ENCODE measurements at regions not wholly inside any gene's neighbourhood (a gene's known extent, or its start where the extent isn't known, plus 50 kb on each side); places are given as distances from the start of the nearest gene placed in this dataset.
"Not testable (repeated sequence)": the region's sequence is repeated elsewhere in the genome, so short reads cannot be mapped to it uniquely, and the experiment has no call there.

DNA sequence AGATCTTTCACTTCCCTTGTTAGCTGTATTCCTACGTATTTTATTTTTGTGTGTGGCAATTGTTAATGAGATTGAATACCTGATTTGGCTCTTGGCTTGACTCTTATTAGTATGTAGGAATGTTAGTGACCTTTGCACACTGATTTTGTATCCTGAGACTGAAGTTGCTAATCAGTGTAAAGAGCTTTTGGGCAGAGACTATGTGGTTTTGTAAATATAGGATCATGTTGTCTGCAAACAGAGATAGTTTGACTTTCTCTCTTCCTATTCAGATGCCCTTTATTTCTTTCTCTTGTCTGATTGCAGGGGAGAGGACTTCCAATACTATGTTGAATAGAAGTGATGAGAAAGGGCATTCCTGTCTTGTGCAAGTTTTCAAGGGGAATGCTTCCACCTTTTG is 160.3 kb upstream of the PCDH20 start:
- FAIRE-seq (no peak), DNase-seq (ENCODE audit: insufficient read length, low spot score) (no peak)

DNA sequence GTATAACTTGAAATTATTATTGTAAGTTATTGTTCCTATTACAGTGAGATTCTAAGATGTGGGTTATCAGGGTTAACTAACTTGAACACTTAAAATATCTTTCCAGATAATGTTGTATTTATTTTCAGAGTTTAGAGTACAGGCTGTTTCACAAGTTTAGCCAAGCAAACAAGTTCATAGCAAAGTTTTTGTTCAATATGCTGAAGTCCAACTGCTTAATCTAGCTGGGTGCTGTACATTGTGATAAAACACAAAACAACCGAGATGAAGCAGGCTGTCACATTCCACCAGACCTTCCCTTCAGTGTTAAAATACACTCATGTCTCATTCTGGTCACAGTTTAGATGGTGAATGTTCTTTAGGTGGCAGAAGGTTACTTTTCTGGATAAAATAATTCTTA is 148.0 kb upstream of the PCDH20 start:
- no peak for DNase-seq (ENCODE audit: insufficient read length, low spot score)
- no peak for FAIRE-seq

DNA sequence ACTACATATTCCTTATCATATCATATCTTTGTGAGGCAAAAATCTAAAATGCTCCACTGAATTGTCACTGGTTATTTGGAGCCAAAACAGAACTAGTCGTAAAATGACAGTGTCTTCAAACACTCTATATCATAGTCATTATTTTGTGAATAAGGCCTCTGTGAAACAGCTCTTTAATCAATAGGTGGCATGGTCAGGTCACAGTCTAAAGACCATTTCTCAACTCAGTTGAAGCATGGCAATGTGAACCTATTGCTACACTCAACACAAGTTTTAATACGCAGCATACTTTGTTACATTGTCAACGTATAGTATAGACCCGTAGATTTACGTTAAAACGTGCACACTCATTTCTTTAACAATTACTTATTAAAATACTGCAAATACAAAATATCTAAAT is 131.3 kb upstream of the PCDH20 start:
- DNase-seq (ENCODE audit: insufficient read length, low spot score) (no peak), FAIRE-seq (no peak)

DNA sequence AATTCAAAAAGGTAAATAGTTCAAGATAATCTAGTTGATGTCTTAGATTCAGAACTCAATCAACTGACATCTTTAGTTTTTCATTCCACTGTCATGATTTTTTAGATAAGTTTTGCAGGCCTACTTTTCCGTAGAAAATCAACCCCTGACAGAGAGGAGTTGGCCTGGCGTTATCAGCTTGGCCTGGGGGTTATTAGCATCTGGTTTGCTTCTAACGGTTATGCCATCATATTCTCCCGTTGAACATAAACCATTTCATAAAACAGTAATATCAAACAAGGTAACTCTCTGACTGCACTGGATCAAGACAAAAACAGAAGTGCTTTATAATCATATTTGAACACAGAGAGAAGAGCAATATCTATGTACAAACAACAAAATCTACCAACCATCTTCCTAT is 130.8 kb upstream of the PCDH20 start:
- DNase-seq (ENCODE audit: insufficient read length, low spot score), result no peak
- FAIRE-seq, result no peak

DNA sequence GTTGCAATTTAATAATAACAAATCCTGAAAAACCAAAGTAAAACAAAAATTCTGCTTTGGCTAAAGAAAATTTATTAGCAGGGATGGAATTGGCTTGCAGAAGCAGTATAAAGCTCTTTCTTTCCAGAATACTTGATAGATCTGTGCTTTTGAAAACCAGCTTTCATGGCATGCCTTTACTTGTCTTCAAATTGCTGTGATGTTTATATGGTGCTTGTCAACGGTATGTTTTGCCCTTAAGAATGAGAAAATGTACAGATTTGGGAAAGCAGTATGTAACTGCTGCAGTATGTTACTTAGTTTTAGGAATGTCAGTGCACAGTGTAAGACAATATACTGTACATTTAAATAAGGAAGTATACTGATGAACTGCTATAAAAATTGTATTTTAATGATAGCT is 120.8 kb upstream of the PCDH20 start:
- DNase-seq (ENCODE audit: insufficient read length, low spot score) (no peak), FAIRE-seq (no peak)

DNA sequence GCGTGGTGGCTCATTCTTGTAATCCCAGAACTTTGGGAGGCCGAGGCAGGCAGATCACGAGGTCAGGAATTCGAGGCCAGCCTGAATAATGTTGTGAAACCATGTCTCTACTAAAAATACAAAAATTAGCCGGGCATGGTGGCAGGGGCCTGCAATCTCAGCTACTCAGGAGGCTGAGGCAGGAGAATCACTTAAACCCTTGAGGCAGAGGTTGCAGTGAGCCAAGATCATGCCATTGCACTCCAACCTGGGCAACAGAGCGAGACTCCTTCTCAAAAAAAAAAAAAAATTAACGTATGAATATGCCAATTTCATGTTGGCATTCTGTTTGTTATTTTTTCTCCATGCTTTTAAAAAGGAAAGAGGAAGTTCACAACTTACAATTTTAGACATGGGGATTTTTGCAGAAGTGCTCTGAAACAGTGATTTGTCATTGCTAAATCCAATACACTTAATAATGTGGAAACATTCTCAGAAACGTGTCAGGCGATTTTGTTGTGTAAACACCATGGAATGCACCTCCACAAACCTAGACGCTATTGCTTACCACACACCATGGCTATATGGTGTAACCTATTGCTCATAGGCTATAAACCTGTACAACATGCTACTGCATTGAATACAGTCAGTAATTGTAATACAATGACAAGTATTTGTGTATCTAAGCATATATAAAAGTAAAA is 115.9 kb upstream of the PCDH20 start:
- FAIRE-seq, result no peak
- DNase-seq (ENCODE audit: insufficient read length, low spot score), result no peak

DNA sequence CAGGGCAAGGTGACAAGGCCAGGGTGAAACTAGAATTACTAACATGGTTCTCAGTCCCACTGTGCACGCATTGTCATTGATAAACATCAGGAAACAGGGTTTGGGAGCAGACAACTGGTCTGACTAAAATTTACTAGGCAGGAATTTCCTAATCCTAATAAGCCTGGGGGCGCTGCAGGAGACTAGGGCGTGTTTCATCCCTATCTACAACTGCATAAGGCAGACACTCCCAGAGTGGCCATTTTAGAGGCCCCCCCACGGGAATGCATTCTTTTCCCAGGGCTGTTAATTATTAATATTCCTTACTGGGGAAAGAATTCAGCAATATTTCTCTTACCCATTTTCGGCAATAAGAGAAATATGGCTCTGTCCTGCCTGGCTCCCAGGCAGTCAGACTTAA is 103.6 kb upstream of the PCDH20 start:
- FAIRE-seq, result not testable (repeated sequence)

DNA sequence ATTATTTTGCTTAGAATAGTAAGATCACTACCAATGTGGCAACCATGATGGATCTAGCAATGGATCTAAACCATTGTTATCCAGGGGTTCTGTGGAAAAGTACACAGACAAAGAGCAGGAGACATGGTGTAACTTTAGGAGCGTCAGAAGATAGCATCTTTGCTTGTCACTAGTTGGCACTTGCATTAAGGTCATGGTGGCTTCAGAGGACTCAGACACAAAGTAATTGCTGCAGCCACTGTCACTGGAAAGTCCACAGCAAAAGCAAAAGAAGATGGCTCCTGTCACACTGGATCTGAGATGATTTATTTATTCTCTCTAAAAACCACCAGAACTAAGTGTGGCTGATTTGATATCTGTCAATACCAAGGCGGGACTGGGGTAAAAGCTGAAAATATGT is 93.3 kb upstream of the PCDH20 start:
- DNase-seq (ENCODE audit: insufficient read length, low spot score), result no peak
- FAIRE-seq, result no peak

More for the DNA sequence above, 103.6 kb upstream of the PCDH20 start:
- DNase-seq (ENCODE audit: insufficient read length, low spot score), result not testable (repeated sequence)

DNA sequence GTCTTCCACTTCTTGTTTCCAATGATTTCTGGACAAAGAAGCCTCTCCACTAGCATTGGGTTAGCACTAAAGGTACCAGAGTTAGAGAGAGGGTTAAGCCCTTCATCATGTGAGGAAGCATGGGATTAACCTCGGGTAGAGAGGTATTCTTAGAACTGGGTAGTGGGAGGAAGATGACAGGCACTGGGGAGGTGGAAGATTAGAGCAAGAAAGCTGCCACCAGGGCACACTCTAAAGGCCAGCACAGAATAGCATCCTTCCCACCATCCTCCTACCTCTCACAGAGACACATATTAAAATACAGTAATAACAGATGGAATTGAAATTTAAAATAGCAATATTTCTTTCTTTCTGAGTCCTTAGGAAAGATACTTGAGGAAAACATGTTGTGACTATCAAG is 84.5 kb upstream of the PCDH20 start:
- no peak for FAIRE-seq
- no peak for DNase-seq (ENCODE audit: insufficient read length, low spot score)

DNA sequence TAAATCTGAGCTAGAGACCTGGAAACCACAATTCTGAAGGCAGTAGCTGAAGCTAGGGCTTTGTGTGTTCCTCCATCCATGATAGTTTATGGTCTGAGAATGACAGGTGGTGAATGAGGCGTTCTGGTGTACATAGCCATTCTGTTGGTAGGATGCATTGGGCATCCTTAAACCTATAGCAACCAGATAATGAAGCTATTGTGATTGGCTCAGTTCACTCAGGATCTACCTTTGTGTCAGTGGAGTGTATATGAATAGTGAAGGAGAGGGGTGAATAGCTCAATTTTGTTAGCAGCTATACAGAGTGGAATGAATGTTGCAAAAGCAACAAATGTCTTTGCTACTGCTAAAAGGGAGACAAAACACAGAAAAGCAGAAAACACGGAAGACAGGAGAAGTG is 80.0 kb upstream of the PCDH20 start:
- FAIRE-seq (no peak), DNase-seq (ENCODE audit: insufficient read length, low spot score) (no peak)

DNA sequence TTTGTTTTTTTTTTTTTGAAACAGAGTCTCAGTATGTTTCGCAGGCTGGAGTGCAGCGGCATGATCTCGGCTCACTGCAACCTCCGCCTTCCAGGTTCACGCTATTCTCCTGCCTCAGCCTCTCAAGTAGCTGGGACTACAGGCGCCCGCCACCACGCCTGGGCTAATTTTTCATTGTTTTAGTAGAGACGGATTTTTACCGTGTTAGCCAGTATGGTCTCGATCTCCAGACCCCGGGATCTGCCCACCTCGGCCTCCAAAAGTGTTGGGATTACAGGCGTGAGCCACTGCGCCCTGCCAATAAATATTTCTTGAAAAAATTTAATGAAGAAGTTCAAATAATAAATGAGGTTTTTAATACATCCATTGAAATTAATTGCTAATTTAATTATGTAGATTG is 77.9 kb upstream of the PCDH20 start:
- not testable (repeated sequence) for FAIRE-seq; DNase-seq (ENCODE audit: insufficient read length, low spot score)

DNA sequence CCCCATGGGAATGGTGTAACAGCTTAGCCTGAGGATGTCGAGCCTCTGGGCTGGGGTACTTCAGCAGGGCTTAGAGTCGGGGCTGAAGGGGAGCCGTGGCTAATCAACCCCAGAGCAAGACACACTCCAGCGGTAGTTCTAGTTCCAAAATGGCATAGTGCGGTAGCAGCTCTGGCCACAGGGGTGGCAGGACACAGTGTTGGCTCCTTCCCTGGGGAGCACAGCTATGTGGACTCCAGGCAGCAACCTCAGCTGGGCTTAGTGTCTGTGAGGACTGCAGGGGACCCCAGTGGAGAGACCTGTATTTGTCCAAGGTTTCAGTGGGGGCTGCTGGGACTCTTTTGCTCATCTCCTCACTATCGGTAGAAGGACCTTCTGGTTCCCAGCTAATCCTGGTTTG is 70.8 kb upstream of the PCDH20 start:
- DNase-seq (ENCODE audit: insufficient read length, low spot score) (no peak), FAIRE-seq (no peak)

DNA sequence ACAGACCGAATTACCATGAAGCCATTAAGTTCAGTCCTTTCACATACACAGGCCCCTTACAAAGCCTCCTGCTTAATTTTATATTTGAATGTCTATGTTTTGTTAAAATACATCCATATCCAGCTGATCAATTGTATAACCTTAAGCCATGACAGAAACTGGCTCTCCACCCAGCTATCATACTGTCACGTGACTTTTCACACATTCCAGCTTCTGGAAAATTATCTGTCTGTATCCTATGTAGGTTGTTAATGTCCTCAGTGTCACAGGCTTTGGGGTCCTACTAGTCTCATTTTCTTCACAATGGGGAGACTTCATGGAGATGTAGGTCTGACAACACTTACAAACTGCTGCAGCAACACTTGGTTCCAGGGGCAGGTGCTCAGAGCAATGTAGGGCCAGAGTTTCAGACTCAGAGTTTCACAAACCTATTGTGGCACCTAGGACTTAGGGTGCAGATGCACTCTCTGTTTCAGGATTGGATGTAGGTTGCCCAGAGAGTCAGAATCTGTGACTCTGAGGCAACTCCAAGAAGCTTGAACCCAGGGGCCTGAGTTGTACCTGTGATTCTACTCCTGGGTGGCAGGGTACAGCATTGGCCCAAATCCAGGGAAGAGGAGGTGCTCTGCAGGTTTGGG is 69.6 kb upstream of the PCDH20 start:
- DNase-seq (ENCODE audit: insufficient read length, low spot score), result no peak
- no peak for FAIRE-seq

DNA sequence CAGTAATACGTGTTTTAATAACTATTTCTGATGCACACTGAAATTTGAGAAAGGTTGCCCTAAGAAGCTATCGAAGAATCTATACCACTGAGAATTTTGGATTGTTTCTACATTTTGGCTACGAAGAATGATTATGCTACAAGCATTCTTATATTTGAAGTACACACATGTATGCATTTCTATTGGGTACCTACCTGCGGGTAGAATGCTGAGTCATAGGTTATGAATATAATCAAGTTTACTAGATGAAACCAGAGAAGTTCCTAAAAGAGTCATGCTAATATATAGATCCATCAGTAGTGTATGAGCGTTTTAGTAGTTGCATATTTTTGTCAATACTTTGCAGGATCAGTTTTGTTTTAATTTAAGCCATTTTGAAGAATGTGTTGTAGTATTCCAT is 62.0 kb upstream of the PCDH20 start:
- no peak for DNase-seq (ENCODE audit: insufficient read length, low spot score)
- no peak for FAIRE-seq

DNA sequence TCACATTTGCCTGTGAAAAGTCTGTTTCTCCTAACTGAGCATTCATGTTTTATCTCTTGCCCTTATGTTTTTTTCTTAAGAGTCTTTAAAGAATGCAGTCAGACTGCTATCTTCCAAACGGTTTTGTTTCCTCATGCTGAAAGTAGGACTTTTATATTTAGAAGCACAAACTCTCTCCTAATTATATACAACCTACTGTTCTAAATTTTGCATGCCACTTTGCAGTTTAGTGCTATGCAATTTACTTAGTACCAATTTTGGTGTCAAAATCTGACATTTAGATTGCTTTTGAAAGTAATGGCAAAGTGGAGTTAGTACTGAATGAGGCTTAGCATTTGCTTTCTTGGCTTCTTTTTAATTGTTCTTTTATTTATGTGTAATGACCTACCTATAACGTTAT is 55.1 kb upstream of the PCDH20 start:
- FAIRE-seq (no peak), DNase-seq (ENCODE audit: insufficient read length, low spot score) (no peak)

DNA sequence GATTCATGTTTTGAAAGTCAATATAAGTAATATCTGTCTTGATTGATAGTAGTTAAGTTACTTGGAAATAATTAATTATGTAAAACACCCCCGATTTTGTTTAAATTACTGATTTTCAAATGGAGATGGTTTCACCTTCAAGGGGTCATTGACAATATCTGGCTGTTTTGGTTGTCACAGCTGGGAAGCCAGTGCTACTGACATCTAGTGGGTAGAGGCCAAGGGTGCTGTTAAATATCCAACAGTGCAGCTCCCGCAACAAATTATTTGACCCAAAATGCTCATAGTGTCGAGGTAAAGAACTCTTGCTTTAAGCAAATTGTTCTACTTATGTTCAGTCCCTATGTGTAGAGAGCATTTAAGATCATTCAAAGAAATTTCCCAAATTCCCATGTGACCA is 50.6 kb upstream of the PCDH20 start:
- no peak for FAIRE-seq
- DNase-seq (ENCODE audit: insufficient read length, low spot score), result no peak

Data from HTR-8/SVneo (cell line).